GM21515 (cell line): ENCODE measurements at regions not wholly inside any gene's neighbourhood (a gene's known extent, or its start where the extent isn't known, plus 50 kb on each side); places are given as distances from the start of the nearest gene placed in this dataset.
"Not testable (repeated sequence)": the region's sequence is repeated elsewhere in the genome, so short reads cannot be mapped to it uniquely, and the experiment has no call there.

Experiments used
- ATAC-seq: cut with Tn5 transposase; IDR thresholded peaks from one replicate; pipeline ENCODE4 v1.9.1; 2021; ENCODE audit not compliant: unreplicated experiment

GRCh38 chr3:17913359-17913758 is 170.9 kb upstream of the TBC1D5 start:
- no peak for ATAC-seq

- ATAC-seq: no peak
Observed at GRCh38 chr3:17911986-17912760, 169.7 kb upstream of the TBC1D5 start.

GRCh38 chr3:17910922-17911321 is 168.5 kb upstream of the TBC1D5 start:
- ATAC-seq: no peak

GRCh38 chr3:17909714-17910113 is 167.3 kb upstream of the TBC1D5 start:
- ATAC-seq: no peak

GRCh38 chr3:17908399-17909191 is 166.2 kb upstream of the TBC1D5 start:
- no peak for ATAC-seq

- ATAC-seq: no peak
Observed at GRCh38 chr3:17905996-17906395, 163.6 kb upstream of the TBC1D5 start.

- ATAC-seq: peak; percentile 93
Observed at GRCh38 chr3:17901893-17902292, 159.5 kb upstream of the TBC1D5 start.

- ATAC-seq: peak; percentile 85
Observed at GRCh38 chr3:17894434-17895060, 152.1 kb upstream of the TBC1D5 start.

GRCh38 chr3:17891139-17891856 is 148.9 kb upstream of the TBC1D5 start:
- ATAC-seq: no peak

- ATAC-seq: no peak
Observed at GRCh38 chr3:17885986-17886385, 143.6 kb upstream of the TBC1D5 start.

GRCh38 chr3:17882981-17883380 is 140.6 kb upstream of the TBC1D5 start:
- ATAC-seq: no peak

- ATAC-seq: no peak
Observed at GRCh38 chr3:17877299-17877698, 134.9 kb upstream of the TBC1D5 start.

GRCh38 chr3:17874636-17875035 is 132.2 kb upstream of the TBC1D5 start:
- ATAC-seq: no peak

GRCh38 chr3:17872457-17872856 is 130.0 kb upstream of the TBC1D5 start:
- no peak for ATAC-seq

GRCh38 chr3:17865631-17866030 is 123.2 kb upstream of the TBC1D5 start:
- ATAC-seq: no peak

GRCh38 chr3:17861476-17861875 is 119.0 kb upstream of the TBC1D5 start:
- ATAC-seq: no peak

- not testable (repeated sequence) for ATAC-seq
Observed at GRCh38 chr3:17860840-17861471, 118.5 kb upstream of the TBC1D5 start.

GRCh38 chr3:17852217-17852616 is 109.8 kb upstream of the TBC1D5 start:
- ATAC-seq: peak; percentile 63

GRCh38 chr3:17850448-17850847 is 108.0 kb upstream of the TBC1D5 start:
- ATAC-seq: no peak

GRCh38 chr3:17848102-17848501 is 105.7 kb upstream of the TBC1D5 start:
- ATAC-seq: no peak

GRCh38 chr3:17847156-17847555 is 104.7 kb upstream of the TBC1D5 start:
- no peak for ATAC-seq
